H9 (cell line): ENCODE measurements at regions not wholly inside any gene's neighbourhood (a gene's known extent, or its start where the extent isn't known, plus 50 kb on each side); places are given as distances from the start of the nearest gene placed in this dataset.

Source experiments
- DNase-seq: peaks from one replicate; pipeline ENCODE4 v3.0.0-alpha.2; 2017
- H2AFZ ChIP-seq: one replicate; pipeline ENCODE4 v1.6.1; 2013; ENCODE audit warnings: mild to moderate bottlenecking, low read length, control low read depth, moderate library complexity
- H2AK5ac ChIP-seq: 2 replicates; pipeline ENCODE4 v1.6.1; 2013; ENCODE audit warnings: low read length, control low read depth, mixed read lengths; ENCODE audit not compliant: insufficient read length
- H2BK120ac ChIP-seq: one replicate; pipeline ENCODE4 v1.6.1; 2013; ENCODE audit warnings: low read depth, mild to moderate bottlenecking, low read length, control low read depth, inconsistent platforms; ENCODE audit not compliant: poor library complexity, severe bottlenecking
- H2BK12ac ChIP-seq: 2 replicates; pipeline ENCODE4 v1.6.1; 2013; ENCODE audit warnings: low read length, control low read depth, mixed read lengths, low read depth; ENCODE audit not compliant: insufficient read length
- H2BK15ac ChIP-seq: 2 replicates; pipeline ENCODE4 v1.6.1; 2013; ENCODE audit warnings: low read depth, low read length, control low read depth
- H2BK20ac ChIP-seq: one replicate; pipeline ENCODE4 v1.6.1; 2013; ENCODE audit warnings: low read depth, mild to moderate bottlenecking, low read length, control low read depth, inconsistent platforms; ENCODE audit not compliant: poor library complexity, severe bottlenecking
- H2BK5ac ChIP-seq: 2 replicates; pipeline ENCODE4 v1.6.1; 2013; ENCODE audit warnings: low read length, control low read depth, mixed read lengths; ENCODE audit not compliant: insufficient read length
- H3K14ac ChIP-seq: 2 replicates; pipeline ENCODE4 v1.6.1; 2013; ENCODE audit warnings: low read length, control low read depth; ENCODE audit not compliant: insufficient read depth
- H3K18ac ChIP-seq: 2 replicates; pipeline ENCODE4 v1.6.1; 2013; ENCODE audit warnings: low read depth, mild to moderate bottlenecking, mixed read lengths, low read length, control low read depth; ENCODE audit not compliant: insufficient read length
- H3K23ac ChIP-seq: 2 replicates; pipeline ENCODE4 v1.6.1; 2013; ENCODE audit warnings: low read length, control low read depth, mixed read lengths, low read depth; ENCODE audit not compliant: insufficient read length
- H3K23me2 ChIP-seq: 2 replicates; pipeline ENCODE4 v1.6.1; 2013; ENCODE audit warnings: low read depth, mild to moderate bottlenecking, mixed read lengths, low read length, control low read depth; ENCODE audit not compliant: insufficient read length, poor library complexity, severe bottlenecking
- H3K27ac ChIP-seq: 2 replicates; pipeline ENCODE4 v1.5.1; 2013; ENCODE audit warnings: low read length, control low read depth, mixed read lengths, low read depth; ENCODE audit not compliant: insufficient read length
- H3K27me3 ChIP-seq: 2 replicates; pipeline ENCODE4 v1.6.1; 2013; ENCODE audit warnings: low read length, control low read depth, inconsistent platforms; ENCODE audit not compliant: insufficient read depth
- H3K4ac ChIP-seq: 2 replicates; pipeline ENCODE4 v1.6.1; 2013; ENCODE audit warnings: low read depth, mild to moderate bottlenecking, control low read depth, inconsistent platforms, low read length, moderate library complexity
- H3K4me1 ChIP-seq: 2 replicates; pipeline ENCODE4 v1.6.1; 2013; ENCODE audit warnings: low read length, control low read depth, inconsistent platforms; ENCODE audit not compliant: insufficient read depth
- H3K4me2 ChIP-seq: 2 replicates; pipeline ENCODE4 v1.6.1; 2013; ENCODE audit warnings: low read length, control low read depth, mixed read lengths; ENCODE audit not compliant: insufficient read length, insufficient read depth
- H3K56ac ChIP-seq: 2 replicates; pipeline ENCODE4 v1.6.1; 2013; ENCODE audit warnings: low read depth, mild to moderate bottlenecking, mixed read lengths, low read length, control low read depth; ENCODE audit not compliant: insufficient read length
- H3K79me1 ChIP-seq: 2 replicates; pipeline ENCODE4 v1.6.1; 2013; ENCODE audit warnings: low read depth, mild to moderate bottlenecking, moderate library complexity, low read length, control low read depth, inconsistent platforms; ENCODE audit not compliant: insufficient read depth, poor library complexity, severe bottlenecking
- H3K79me2 ChIP-seq: 2 replicates; pipeline ENCODE4 v1.6.1; 2013; ENCODE audit warnings: low read length, control low read depth, inconsistent platforms; ENCODE audit not compliant: insufficient read depth
- H3K9ac ChIP-seq: 2 replicates; pipeline ENCODE4 v1.6.1; 2013; ENCODE audit warnings: low read length, control low read depth, mixed read lengths; ENCODE audit not compliant: insufficient read length; ENCODE audit errors: extremely low read depth
- H3K9me3 ChIP-seq: one replicate; pipeline ENCODE4 v1.6.1; 2013; ENCODE audit warnings: low read depth, low read length, inconsistent platforms; ENCODE audit not compliant: control insufficient read depth
- H3T11ph ChIP-seq: one replicate; pipeline ENCODE4 v1.6.1; 2013; ENCODE audit warnings: mild to moderate bottlenecking, low read length, control low read depth, inconsistent platforms
- H4K20me1 ChIP-seq: one replicate; pipeline ENCODE4 v1.6.1; 2013; ENCODE audit not compliant: control insufficient read depth, insufficient read length, insufficient read depth
- H4K5ac ChIP-seq: 2 replicates; pipeline ENCODE4 v1.6.1; 2013; ENCODE audit warnings: low read depth, mild to moderate bottlenecking, mixed read lengths, low read length, control low read depth; ENCODE audit not compliant: insufficient read length
- H4K8ac ChIP-seq: replicated peaks from 2 replicates; pipeline ENCODE4 v1.6.1; 2013; ENCODE audit warnings: low read length, control low read depth, mixed read lengths, low read depth; ENCODE audit not compliant: insufficient read length
- H4K91ac ChIP-seq: 2 replicates; pipeline ENCODE4 v1.6.1; 2013; ENCODE audit warnings: low read depth, mild to moderate bottlenecking, moderate library complexity, mixed read lengths, low read length, control low read depth; ENCODE audit not compliant: insufficient read length
- H3K27ac Mint-ChIP-seq, 3 experiments: 2 replicates in 2 of 3; 3 replicates in 1 of 3; pipeline ENCODE4 v1.8.0; 2020 to 2021; ENCODE audit warnings: mixed read lengths in 3 of 3, mild to moderate bottlenecking in 1 of 3, moderate library complexity in 1 of 3
- H3K27me3 Mint-ChIP-seq: 2 replicates; pipeline ENCODE4 v1.8.0; 2021; ENCODE audit warnings: low read depth, mild to moderate bottlenecking, moderate library complexity, mixed read lengths
- H3K36me3 Mint-ChIP-seq, 3 experiments: 2 replicates in 2 of 3; 3 replicates in 1 of 3; pipeline ENCODE4 v1.8.0; 2020 to 2021; ENCODE audit warnings: low read depth in 3 of 3, mixed read lengths in 3 of 3; ENCODE audit not compliant: insufficient read depth in 1 of 3
- H3K4me1 Mint-ChIP-seq, 2 experiments: 2 replicates each; pipeline ENCODE4 v1.8.0; 2020; ENCODE audit warnings: mixed read lengths in 2 of 2
- H3K4me3 Mint-ChIP-seq, 2 experiments: 2 replicates in 1 of 2; 3 replicates in 1 of 2; pipeline ENCODE4 v1.8.0; 2020 to 2021; ENCODE audit warnings: mild to moderate bottlenecking in 2 of 2, mixed read lengths in 2 of 2, moderate library complexity in 1 of 2
- H3K9me3 Mint-ChIP-seq, 2 experiments: 2 replicates in 1 of 2; 3 replicates in 1 of 2; pipeline ENCODE4 v1.8.0; 2020; ENCODE audit warnings: mild to moderate bottlenecking in 2 of 2, mixed read lengths in 2 of 2, moderate library complexity in 1 of 2
- WGBS: extraction: QIAGEN DNeasy Blood & Tissue Kit; methylation state at CpG from one replicate; pipeline ENCODE4 v1.1.7; 2013; ENCODE audit warnings: missing lambda C conversion rate, low lambda C conversion rate, mixed read lengths; ENCODE audit not compliant: insufficient read length; ENCODE audit errors: extremely low coverage; 5-methylcytosine and 5-hydroxymethylcytosine counted together
- TF ChIP-seq, protein P1 (sequence below): fragments of 200-600 bp; sonication (generic); conservative IDR thresholded peaks from 3 replicates; pipeline ENCODE4 v1.8.0; 2021; ENCODE audit warnings: antibody characterized with exemption, mild to moderate bottlenecking

DNA sequence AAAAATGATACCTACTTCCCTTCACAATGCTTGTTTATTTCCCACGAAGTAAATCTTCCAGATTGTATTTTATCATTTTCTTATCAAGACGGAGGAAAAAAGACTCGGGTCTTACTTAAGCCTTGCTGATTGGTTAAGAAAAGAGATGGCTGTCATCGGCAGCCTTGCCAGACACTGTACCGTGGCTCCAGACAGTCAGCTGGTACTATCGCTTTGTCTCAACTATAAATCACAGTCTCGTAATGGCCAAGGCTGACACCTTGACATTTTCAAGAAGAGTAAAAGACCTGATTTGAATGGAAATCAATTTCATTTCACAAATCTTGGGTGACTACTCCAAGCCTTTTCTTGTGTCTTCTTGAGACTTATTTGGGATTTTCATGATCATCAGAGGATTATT, 868.0 kb downstream of the USP25 start:
- WGBS: no CpG with 5 or more reads among the region's 7 CpGs
- Mint-ChIP-seq H3K36me3 (no peaks in the 10 kb centered on the region; a peak in 1 of 7 replicates), H3K4me1 (no peaks in the 10 kb centered on the region), H3K27me3 (no peaks in the 10 kb centered on the region), H3K27ac (no peak overlapping the region), H3K4me3 (no peak overlapping the region), H3K9me3 (peaks cover 0 to 3% of the 10 kb centered on the region in 2 experiments; a peak in 1 of 5 replicates)
- Histone ChIP-seq H4K91ac (no peak overlapping the region), H2BK120ac (no peak overlapping the region), H2AK5ac (no peak overlapping the region), H3K4me1 (no peaks in the 10 kb centered on the region), H3K4ac (no peak overlapping the region), H3K14ac (no peak overlapping the region), H4K5ac (no peak overlapping the region), H2BK20ac (no peak overlapping the region), H3K9me3 (no peaks in the 10 kb centered on the region), H3K79me1 (no peaks in the 10 kb centered on the region), H2BK5ac (no peak overlapping the region), H2BK15ac (no peak overlapping the region), H4K20me1 (no peaks in the 10 kb centered on the region), H2BK12ac (no peak overlapping the region), H2AFZ (no peak overlapping the region), H3K23ac (no peak overlapping the region), H3K4me2 (no peak overlapping the region), H3K23me2 (no peaks in the 10 kb centered on the region), H3K79me2 (no peaks in the 10 kb centered on the region), H3K27ac (no peak overlapping the region), H4K8ac (no peak overlapping the region), H3K9ac (no peak overlapping the region), H3T11ph (no peak overlapping the region), H3K56ac (no peak overlapping the region), H3K27me3 (no peaks in the 10 kb centered on the region), H3K18ac (no peak overlapping the region)
- TF ChIP-seq, protein P1, sequence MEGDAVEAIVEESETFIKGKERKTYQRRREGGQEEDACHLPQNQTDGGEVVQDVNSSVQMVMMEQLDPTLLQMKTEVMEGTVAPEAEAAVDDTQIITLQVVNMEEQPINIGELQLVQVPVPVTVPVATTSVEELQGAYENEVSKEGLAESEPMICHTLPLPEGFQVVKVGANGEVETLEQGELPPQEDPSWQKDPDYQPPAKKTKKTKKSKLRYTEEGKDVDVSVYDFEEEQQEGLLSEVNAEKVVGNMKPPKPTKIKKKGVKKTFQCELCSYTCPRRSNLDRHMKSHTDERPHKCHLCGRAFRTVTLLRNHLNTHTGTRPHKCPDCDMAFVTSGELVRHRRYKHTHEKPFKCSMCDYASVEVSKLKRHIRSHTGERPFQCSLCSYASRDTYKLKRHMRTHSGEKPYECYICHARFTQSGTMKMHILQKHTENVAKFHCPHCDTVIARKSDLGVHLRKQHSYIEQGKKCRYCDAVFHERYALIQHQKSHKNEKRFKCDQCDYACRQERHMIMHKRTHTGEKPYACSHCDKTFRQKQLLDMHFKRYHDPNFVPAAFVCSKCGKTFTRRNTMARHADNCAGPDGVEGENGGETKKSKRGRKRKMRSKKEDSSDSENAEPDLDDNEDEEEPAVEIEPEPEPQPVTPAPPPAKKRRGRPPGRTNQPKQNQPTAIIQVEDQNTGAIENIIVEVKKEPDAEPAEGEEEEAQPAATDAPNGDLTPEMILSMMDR: no peak
- no peak for DNase-seq
